ENCODE measurements at regions not wholly inside any gene's neighbourhood (a gene's known extent, or its start where the extent isn't known, plus 50 kb on each side); places are given as distances from the start of the nearest gene placed in this dataset.

GRCh38 chr13:112205990-112206389, 139.0 kb downstream of the SOX1 start:
- TF ChIP-seq MYC (IDR thresholded peaks at IDR 0.05; ENCODE audit: low read depth, low read length) (no peak), CTCF (IDR thresholded peaks at IDR 0.05; ENCODE audit: low read depth, low read length) (no peak), MAX (IDR thresholded peaks at IDR 0.05; ENCODE audit: low read depth, low read length) (no peak), POLR2A (IDR thresholded peaks at IDR 0.05; ENCODE audit: extremely low read depth, insufficient read length) (no peak)
- DNase-seq (ENCODE audit: low read depth): no peak
- H3K4me3 ChIP-seq (ENCODE audit: low read depth, low read length): no peak overlapping the region

GRCh38 chr13:112207129-112207528, 140.2 kb downstream of the SOX1 start:
- no peak overlapping the region for H3K4me3 ChIP-seq (ENCODE audit: low read depth, low read length)
- no peak for DNase-seq (ENCODE audit: low read depth)
- TF ChIP-seq MYC (IDR thresholded peaks at IDR 0.05; ENCODE audit: low read depth, low read length) (no peak), CTCF (IDR thresholded peaks at IDR 0.05; ENCODE audit: low read depth, low read length) (no peak), POLR2A (IDR thresholded peaks at IDR 0.05; ENCODE audit: extremely low read depth, insufficient read length) (no peak), MAX (IDR thresholded peaks at IDR 0.05; ENCODE audit: low read depth, low read length) (no peak)

- TF ChIP-seq MYC (IDR thresholded peaks at IDR 0.05; ENCODE audit: low read depth, low read length): no peak
- no peak for TF ChIP-seq MAX (IDR thresholded peaks at IDR 0.05; ENCODE audit: low read depth, low read length)
- TF ChIP-seq CTCF (IDR thresholded peaks at IDR 0.05; ENCODE audit: low read depth, low read length): no peak
- TF ChIP-seq POLR2A (IDR thresholded peaks at IDR 0.05; ENCODE audit: extremely low read depth, insufficient read length): no peak
- DNase-seq (ENCODE audit: low read depth): no peak
These were observed 141.7 kb downstream of the SOX1 start for GRCh38 chr13:112208656-112209055.

GRCh38 chr13:112209266-112209665, 142.3 kb downstream of the SOX1 start:
- H3K4me3 ChIP-seq (ENCODE audit: low read depth, low read length): no peak overlapping the region
- DNase-seq (ENCODE audit: low read depth): no peak
- TF ChIP-seq MAX (IDR thresholded peaks at IDR 0.05; ENCODE audit: low read depth, low read length) (no peak), MYC (IDR thresholded peaks at IDR 0.05; ENCODE audit: low read depth, low read length) (no peak), CTCF (IDR thresholded peaks at IDR 0.05; ENCODE audit: low read depth, low read length) (no peak), POLR2A (IDR thresholded peaks at IDR 0.05; ENCODE audit: extremely low read depth, insufficient read length) (no peak)

More at GRCh38 chr13:112208656-112209055, 141.7 kb downstream of the SOX1 start:
- H3K4me3 ChIP-seq (ENCODE audit: low read depth, low read length): no peak overlapping the region

GRCh38 chr13:112209711-112210110, 142.8 kb downstream of the SOX1 start:
- TF ChIP-seq CTCF (IDR thresholded peaks at IDR 0.05; ENCODE audit: low read depth, low read length) (no peak), MAX (IDR thresholded peaks at IDR 0.05; ENCODE audit: low read depth, low read length) (no peak), POLR2A (IDR thresholded peaks at IDR 0.05; ENCODE audit: extremely low read depth, insufficient read length) (no peak), MYC (IDR thresholded peaks at IDR 0.05; ENCODE audit: low read depth, low read length) (no peak)
- DNase-seq (ENCODE audit: low read depth): no peak
- H3K4me3 ChIP-seq (ENCODE audit: low read depth, low read length): no peak overlapping the region

GRCh38 chr13:112210371-112210770, 143.4 kb downstream of the SOX1 start:
- DNase-seq (ENCODE audit: low read depth): no peak
- TF ChIP-seq MAX (IDR thresholded peaks at IDR 0.05; ENCODE audit: low read depth, low read length) (no peak), POLR2A (IDR thresholded peaks at IDR 0.05; ENCODE audit: extremely low read depth, insufficient read length) (no peak), CTCF (IDR thresholded peaks at IDR 0.05; ENCODE audit: low read depth, low read length) (no peak), MYC (IDR thresholded peaks at IDR 0.05; ENCODE audit: low read depth, low read length) (no peak)
- H3K4me3 ChIP-seq (ENCODE audit: low read depth, low read length): no peak overlapping the region
